Activated naive CD8-positive, alpha-beta T cell treated with anti-CD3 and anti-CD28 coated beads, Interleukin-2, amount 10 ng/mL, durations not matched to agents 7 days and 5 days (primary cell): ENCODE measurements at regions not wholly inside any gene's neighbourhood (a gene's known extent, or its start where the extent isn't known, plus 50 kb on each side); places are given as distances from the start of the nearest gene placed in this dataset.

Source experiments
- ATAC-seq: fragments of 150-1000 bp; cut with Tn5 transposase; one replicate; pipeline ENCODE4 v1.10.0; 2021; ENCODE audit warnings: low read depth, moderate library complexity
- POLR2A ChIA-PET: fragments of 350-600 bp; sonication (Branson Sonifier 250); formaldehyde crosslinking; loops from one replicate; lab custom pipeline; 2021; ENCODE audit warnings: antibody characterized with exemption; lab: Charles Lee
- DNase-seq: peaks from one replicate; pipeline ENCODE4 v3.0.0; 2021
- H3K27ac Mint-ChIP-seq: one replicate; pipeline ENCODE4 v1.8.0; 2022; ENCODE audit warnings: mild to moderate bottlenecking, mixed read lengths
- H3K27me3 Mint-ChIP-seq: one replicate; pipeline ENCODE4 v1.8.0; 2022; ENCODE audit warnings: mild to moderate bottlenecking, moderate library complexity, mixed read lengths
- H3K36me3 Mint-ChIP-seq: one replicate; pipeline ENCODE4 v1.8.0; 2021; ENCODE audit warnings: mild to moderate bottlenecking, mixed read lengths
- H3K4me1 Mint-ChIP-seq: one replicate; pipeline ENCODE4 v1.8.0; 2021; ENCODE audit warnings: mixed read lengths
- H3K4me3 Mint-ChIP-seq: one replicate; pipeline ENCODE4 v1.8.0; 2022; ENCODE audit warnings: mild to moderate bottlenecking, moderate library complexity, mixed read lengths
- H3K9me3 Mint-ChIP-seq: one replicate; pipeline ENCODE4 v1.8.0; 2021; ENCODE audit warnings: mixed read lengths

DNA sequence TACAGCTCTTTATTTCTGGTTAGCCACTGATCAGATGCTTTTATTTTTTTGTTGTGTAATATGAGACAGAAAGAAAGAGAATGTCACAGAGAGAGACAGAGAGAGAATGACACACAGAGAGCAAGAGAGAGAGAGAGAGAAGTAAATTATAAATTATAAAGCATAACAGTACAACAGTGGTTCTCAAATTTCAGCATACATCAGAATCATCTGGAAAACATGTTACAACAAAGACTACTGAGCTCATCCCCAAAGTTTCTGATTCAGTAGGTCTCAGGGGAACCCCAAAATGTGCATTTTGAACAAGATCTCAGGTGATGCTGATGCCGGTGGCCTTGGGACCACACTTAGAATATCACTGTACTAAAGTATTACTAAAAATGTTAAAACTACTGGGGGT, 245.8 kb upstream of the DIAPH2 start:
- no peak overlapping the region for H3K4me3 Mint-ChIP-seq
- DNase-seq = no peak
- H3K4me1 Mint-ChIP-seq = no peaks in the 10 kb centered on the region
- no peak overlapping the region for H3K27ac Mint-ChIP-seq
- no peaks in the 10 kb centered on the region for H3K27me3 Mint-ChIP-seq
- no peaks in the 10 kb centered on the region for H3K36me3 Mint-ChIP-seq
- ATAC-seq = no peak
- POLR2A ChIA-PET = no interaction called here
- no peaks in the 10 kb centered on the region for H3K9me3 Mint-ChIP-seq

DNA sequence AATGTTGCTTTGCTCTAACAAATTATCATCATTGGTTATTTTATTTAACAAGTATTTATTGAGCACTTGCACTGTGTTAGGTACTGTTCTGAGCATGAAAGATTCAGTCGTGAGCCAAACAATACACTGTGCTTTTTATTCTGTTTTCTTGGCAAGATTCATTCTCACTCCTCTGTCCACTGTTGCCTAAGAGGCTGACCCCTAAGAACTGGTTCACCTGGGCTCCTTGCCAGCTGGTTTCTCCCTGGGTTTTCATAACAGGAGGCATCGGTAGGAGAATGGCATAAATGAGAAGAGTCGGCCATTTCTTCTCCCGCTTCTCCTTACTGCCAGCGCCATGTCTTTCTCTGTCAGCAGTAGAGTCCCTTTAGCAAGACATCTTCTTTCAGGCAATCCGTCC, 243.7 kb upstream of the DIAPH2 start:
- ATAC-seq (no peak), DNase-seq (no peak)
- Mint-ChIP-seq H3K9me3 (no peaks in the 10 kb centered on the region), H3K4me3 (no peak overlapping the region), H3K36me3 (no peaks in the 10 kb centered on the region), H3K27ac (no peak overlapping the region), H3K27me3 (no peaks in the 10 kb centered on the region), H3K4me1 (no peaks in the 10 kb centered on the region)
- POLR2A ChIA-PET = no interaction called here

DNA sequence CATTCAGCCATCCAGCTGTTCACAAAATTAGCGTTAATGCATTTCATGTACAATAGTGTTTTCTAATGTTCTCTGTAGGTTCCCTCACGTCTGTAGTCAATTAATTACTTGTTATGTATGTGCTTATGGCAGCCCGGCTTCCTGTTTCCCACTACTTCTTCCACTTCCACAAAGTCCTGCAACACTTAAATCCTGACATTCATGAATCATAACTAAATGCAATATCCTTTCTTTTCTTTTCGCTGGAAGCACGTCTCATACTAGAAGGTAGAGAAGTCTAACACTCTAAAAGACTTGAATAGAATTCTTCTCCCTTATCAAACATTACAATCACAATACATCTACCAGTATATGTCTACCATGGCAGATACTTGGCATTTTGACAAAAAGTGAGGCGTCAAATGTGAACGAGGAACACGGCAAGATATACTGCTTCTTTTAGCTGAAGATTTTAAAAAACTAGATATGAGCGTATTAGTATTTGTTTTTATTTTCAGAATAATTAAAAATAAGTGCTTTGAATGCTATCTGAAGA, 239.0 kb upstream of the DIAPH2 start:
- Mint-ChIP-seq H3K4me3 (no peak overlapping the region), H3K36me3 (no peaks in the 10 kb centered on the region), H3K4me1 (no peaks in the 10 kb centered on the region), H3K9me3 (no peaks in the 10 kb centered on the region), H3K27ac (no peak overlapping the region), H3K27me3 (no peaks in the 10 kb centered on the region)
- ATAC-seq = no peak
- DNase-seq = no peak
- POLR2A ChIA-PET = no interaction called here

DNA sequence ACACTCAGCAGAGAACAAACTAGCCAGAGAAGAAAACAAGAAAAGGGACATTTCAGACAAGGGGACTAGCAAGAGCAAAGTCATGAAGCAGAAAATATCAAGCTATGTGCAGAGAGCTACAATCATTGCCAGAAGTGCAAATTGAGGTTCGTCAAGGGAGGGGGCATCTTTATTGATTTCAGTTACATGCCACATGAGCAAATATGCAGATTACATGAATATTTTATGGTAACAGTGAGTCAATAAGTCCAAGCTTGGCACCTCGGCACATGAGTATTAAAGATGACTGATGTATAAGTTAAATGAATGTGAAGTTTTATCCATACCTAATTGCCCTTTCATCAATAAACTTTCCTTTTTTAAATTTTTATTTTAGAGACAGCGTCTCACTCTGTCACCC, 238.1 kb upstream of the DIAPH2 start:
- Mint-ChIP-seq H3K4me3 (no peak overlapping the region), H3K4me1 (no peaks in the 10 kb centered on the region), H3K27me3 (no peaks in the 10 kb centered on the region), H3K36me3 (no peaks in the 10 kb centered on the region), H3K9me3 (no peaks in the 10 kb centered on the region), H3K27ac (no peak overlapping the region)
- DNase-seq (no peak), ATAC-seq (no peak)
- POLR2A ChIA-PET = no interaction called here

DNA sequence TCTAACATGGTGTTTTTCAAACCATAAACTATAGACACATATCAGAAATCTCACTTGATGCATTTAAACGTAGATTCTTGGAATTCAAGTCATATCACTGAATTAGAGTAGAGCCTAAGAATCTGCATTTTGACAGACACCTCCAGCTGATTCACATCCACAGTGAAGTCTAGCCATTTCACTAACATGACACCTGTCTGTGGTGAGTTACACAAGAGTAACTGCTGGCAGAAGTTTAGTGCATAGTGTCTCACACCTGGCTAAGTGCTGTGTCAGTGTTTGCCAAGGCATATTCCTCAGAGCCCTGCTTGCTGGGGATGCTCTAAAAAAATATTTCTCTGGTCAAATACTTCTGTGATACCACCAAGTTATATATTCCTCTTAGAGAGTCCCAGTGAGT, 237.5 kb upstream of the DIAPH2 start:
- POLR2A ChIA-PET = interaction anchor here (0.6 kb wide), 1 partner anchor 873 kb away, joined by 3 read pairs; no protein-coding TSS in a partner anchor

DNA sequence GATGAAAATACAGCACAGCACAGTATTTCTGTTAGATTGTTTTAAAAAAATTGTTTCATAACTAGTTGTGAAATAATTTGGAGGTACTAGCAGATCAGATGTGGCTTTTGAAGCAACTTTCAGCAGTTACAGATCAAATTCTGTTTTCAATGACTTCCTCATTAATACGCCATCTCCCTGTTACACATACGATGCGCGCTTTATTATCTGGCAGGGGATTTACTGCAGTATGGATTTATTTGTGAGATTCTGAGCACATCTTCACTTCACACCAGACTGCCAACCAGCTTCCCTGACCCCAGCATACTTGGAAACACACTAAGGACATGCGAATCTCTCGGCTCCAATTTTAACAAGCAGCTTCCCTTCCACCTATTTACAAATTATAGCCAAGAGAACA, 235.5 kb upstream of the DIAPH2 start:
- H3K4me3 Mint-ChIP-seq = no peak overlapping the region
- no peaks in the 10 kb centered on the region for H3K9me3 Mint-ChIP-seq
- no peak overlapping the region for H3K27ac Mint-ChIP-seq
- ATAC-seq (no peak), DNase-seq (no peak)
- POLR2A ChIA-PET = no interaction called here
- H3K36me3 Mint-ChIP-seq = no peaks in the 10 kb centered on the region
- no peaks in the 10 kb centered on the region for H3K27me3 Mint-ChIP-seq
- H3K4me1 Mint-ChIP-seq = no peaks in the 10 kb centered on the region

More for the DNA sequence above, 237.5 kb upstream of the DIAPH2 start:
- Mint-ChIP-seq H3K36me3 (no peaks in the 10 kb centered on the region), H3K4me1 (no peaks in the 10 kb centered on the region), H3K9me3 (no peaks in the 10 kb centered on the region), H3K27ac (no peak overlapping the region), H3K4me3 (no peak overlapping the region), H3K27me3 (no peaks in the 10 kb centered on the region)
- ATAC-seq (no peak), DNase-seq (no peak)

DNA sequence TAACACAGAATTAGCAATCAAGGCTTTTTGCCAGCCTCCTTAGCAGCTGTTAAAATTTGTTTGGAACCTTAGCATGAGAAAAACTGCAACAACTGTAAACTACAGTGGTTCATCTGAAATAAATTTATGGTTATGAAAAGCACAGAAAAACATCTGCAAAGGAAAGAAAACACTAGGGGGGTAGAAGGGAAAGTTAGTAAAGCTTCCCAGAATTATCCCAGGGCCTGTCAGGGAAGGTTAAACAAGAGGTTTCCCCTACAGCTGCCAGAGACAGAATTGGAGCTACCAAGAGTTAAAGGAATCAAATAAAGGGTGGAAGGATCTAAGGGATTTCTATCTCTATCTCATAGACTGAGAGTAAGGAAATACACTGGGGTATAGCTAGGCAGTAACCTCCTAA, 234.7 kb upstream of the DIAPH2 start:
- no peaks in the 10 kb centered on the region for H3K36me3 Mint-ChIP-seq
- DNase-seq (no peak), ATAC-seq (no peak)
- no peaks in the 10 kb centered on the region for H3K27me3 Mint-ChIP-seq
- H3K4me1 Mint-ChIP-seq = no peaks in the 10 kb centered on the region
- H3K4me3 Mint-ChIP-seq = no peak overlapping the region
- POLR2A ChIA-PET = no interaction called here
- no peak overlapping the region for H3K27ac Mint-ChIP-seq
- H3K9me3 Mint-ChIP-seq = no peaks in the 10 kb centered on the region

DNA sequence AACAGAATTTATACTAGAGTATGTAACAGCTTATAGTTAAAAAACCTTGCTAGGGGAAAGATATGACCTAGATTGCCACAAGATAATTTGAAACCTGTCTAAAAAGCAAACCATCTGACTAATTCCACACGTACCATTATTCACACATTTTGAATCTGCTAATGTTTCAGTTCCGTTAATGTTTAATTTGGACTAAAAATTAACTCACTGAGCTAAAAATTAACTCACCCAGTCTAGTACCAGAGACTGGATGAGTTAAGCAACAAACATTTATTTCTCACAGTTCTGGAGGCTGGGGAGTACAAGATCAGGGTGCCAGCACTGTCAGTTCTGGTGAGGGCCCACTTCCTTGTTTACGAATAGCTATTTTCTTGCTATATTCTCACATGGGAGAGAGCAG, 231.5 kb upstream of the DIAPH2 start:
- H3K27ac Mint-ChIP-seq = no peak overlapping the region
- H3K36me3 Mint-ChIP-seq = no peaks in the 10 kb centered on the region
- ATAC-seq (no peak), DNase-seq (no peak)
- no peak overlapping the region for H3K4me3 Mint-ChIP-seq
- no peaks in the 10 kb centered on the region for H3K9me3 Mint-ChIP-seq
- H3K4me1 Mint-ChIP-seq = no peaks in the 10 kb centered on the region
- H3K27me3 Mint-ChIP-seq = no peaks in the 10 kb centered on the region
- POLR2A ChIA-PET = no interaction called here

DNA sequence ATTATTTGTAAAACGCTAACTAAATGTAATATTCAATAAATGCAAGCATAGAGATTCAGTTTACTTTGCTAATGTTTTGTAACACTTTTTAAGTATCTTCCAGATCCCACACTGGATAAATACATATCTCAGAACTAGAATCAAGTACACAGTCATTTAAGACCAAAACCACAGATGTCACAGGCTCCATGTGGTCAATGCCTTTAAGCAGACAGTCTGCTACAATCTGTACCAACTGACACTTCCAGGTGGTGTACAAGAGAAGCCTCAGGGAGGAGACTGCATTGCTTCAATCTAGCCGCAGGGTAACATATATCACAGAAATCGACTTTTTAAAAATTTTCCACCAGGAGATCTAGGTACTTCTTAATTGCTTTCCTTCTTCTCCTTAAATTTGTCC, 229.6 kb upstream of the DIAPH2 start:
- no peaks in the 10 kb centered on the region for H3K4me1 Mint-ChIP-seq
- no peaks in the 10 kb centered on the region for H3K36me3 Mint-ChIP-seq
- no peaks in the 10 kb centered on the region for H3K27me3 Mint-ChIP-seq
- no peak overlapping the region for H3K27ac Mint-ChIP-seq
- ATAC-seq (no peak), DNase-seq (no peak)
- no peaks in the 10 kb centered on the region for H3K9me3 Mint-ChIP-seq
- POLR2A ChIA-PET = no interaction called here
- H3K4me3 Mint-ChIP-seq = no peak overlapping the region

DNA sequence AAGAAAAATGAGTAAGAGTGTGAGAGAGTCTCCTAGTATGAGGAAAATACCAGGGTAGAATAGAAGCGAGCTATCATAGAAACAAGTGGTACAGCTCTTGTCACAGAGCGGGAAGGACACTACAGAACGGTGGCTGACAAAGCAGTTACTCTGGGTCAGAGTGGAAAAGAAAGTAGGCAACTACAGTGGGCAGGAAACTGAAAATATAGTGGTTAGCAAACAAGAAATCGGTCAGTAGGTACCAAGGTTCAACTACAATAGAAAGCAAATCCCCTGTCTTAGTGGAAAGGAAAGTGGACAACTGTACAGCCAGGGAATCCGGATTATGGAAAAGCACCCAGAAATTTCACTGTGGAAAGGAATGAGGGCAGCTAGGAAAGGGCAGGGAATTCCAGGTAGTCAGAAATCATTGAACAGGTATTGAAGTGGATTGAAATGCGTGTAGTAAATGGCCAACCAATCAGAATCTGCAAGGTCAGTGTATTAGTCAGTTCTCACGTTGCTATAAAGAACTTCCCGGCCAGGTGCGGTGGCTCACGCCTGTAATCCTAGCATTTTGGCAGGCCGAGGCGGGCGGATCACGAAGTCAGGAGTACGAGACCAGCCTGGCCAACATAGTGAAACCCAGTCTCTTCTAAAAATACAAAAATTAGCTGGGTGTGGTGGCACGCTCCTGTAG, 219.6 kb upstream of the DIAPH2 start:
- Mint-ChIP-seq H3K27ac (no peak overlapping the region), H3K36me3 (no peaks in the 10 kb centered on the region), H3K27me3 (no peaks in the 10 kb centered on the region), H3K4me3 (no peak overlapping the region), H3K9me3 (no peaks in the 10 kb centered on the region), H3K4me1 (no peaks in the 10 kb centered on the region)
- ATAC-seq (no peak), DNase-seq (no peak)
- POLR2A ChIA-PET = no interaction called here

DNA sequence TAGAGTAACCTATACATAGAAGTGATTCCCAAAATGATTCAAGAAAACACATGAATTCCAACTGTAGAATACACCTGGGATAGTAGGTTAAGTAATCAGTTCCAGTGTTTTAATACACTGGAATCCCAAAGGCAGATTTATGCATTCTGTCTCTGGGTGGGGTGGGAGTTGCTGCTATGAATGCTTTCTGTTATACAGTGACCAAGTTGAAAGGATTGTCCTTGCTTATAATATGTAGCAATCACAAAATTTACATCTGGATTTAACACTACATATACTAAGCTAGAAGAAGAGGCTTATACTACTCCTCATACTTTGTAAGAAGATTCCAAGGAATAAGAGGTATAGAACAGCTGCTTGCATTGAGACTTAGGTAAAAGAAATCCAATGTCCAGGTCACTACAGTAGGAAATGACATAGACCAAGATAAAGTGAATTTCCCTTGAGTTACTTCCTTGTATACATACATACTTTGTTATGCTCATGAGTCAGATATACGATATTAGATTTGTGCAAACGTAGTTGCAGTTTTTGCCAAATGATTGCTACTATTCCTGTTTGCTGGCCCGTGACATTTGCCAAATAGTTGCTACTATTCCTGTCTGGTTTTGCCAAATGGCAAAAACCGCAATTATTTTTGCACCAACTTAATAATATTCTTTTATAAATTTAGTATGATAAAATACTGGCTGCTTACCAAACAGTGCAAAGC, 210.5 kb upstream of the DIAPH2 start:
- H3K36me3 Mint-ChIP-seq = no peaks in the 10 kb centered on the region
- DNase-seq (no peak), ATAC-seq (no peak)
- H3K4me1 Mint-ChIP-seq = no peaks in the 10 kb centered on the region
- H3K9me3 Mint-ChIP-seq = no peaks in the 10 kb centered on the region
- POLR2A ChIA-PET = no interaction called here
- no peak overlapping the region for H3K4me3 Mint-ChIP-seq
- H3K27me3 Mint-ChIP-seq = no peaks in the 10 kb centered on the region
- H3K27ac Mint-ChIP-seq = no peak overlapping the region

DNA sequence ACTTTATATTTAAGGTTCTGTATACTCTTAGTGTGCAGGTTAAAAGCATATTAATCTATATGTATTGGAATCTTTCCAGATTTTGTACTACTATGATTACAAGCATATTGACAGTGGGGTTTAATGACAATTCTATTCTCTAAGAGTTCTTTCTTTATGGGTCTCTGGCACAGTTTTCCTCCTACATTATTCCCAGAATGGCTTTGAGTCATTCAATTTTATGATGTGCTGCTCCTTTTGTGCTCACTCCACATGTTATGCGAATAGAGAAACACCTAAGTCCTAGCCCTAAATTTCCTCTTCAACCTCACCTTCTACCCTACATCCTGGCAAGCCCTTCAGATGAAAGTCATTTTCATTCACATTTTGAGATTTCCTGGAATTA, 209.9 kb upstream of the DIAPH2 start:
- H3K4me3 Mint-ChIP-seq = no peak overlapping the region
- POLR2A ChIA-PET = no interaction called here
- DNase-seq = no peak
- no peaks in the 10 kb centered on the region for H3K4me1 Mint-ChIP-seq
- H3K27ac Mint-ChIP-seq = no peak overlapping the region
- H3K27me3 Mint-ChIP-seq = no peaks in the 10 kb centered on the region
- H3K36me3 Mint-ChIP-seq = no peaks in the 10 kb centered on the region
- no peaks in the 10 kb centered on the region for H3K9me3 Mint-ChIP-seq
- no peak for ATAC-seq

DNA sequence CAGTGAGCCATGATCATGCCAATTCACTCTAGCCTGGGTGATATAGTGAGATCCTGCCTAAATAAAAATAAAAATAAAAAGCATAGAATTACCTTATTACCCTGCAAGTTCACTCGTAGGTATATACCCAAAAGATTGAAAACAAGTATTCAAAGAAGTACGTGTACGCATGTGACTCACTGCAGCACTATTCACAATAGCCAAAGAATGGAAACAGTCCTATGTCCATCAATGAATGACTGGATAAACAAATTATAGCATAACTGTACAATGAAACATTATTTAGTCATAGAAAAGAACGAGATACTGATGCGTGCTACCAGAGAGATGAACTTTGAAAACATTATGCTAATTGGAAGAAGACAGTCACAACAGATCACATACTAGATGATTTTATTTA, 204.6 kb upstream of the DIAPH2 start:
- no peak overlapping the region for H3K4me3 Mint-ChIP-seq
- ATAC-seq (no peak), DNase-seq (no peak)
- POLR2A ChIA-PET = no interaction called here
- no peaks in the 10 kb centered on the region for H3K4me1 Mint-ChIP-seq
- H3K27me3 Mint-ChIP-seq = no peaks in the 10 kb centered on the region
- H3K27ac Mint-ChIP-seq = no peak overlapping the region
- H3K9me3 Mint-ChIP-seq = no peaks in the 10 kb centered on the region
- H3K36me3 Mint-ChIP-seq = no peaks in the 10 kb centered on the region

DNA sequence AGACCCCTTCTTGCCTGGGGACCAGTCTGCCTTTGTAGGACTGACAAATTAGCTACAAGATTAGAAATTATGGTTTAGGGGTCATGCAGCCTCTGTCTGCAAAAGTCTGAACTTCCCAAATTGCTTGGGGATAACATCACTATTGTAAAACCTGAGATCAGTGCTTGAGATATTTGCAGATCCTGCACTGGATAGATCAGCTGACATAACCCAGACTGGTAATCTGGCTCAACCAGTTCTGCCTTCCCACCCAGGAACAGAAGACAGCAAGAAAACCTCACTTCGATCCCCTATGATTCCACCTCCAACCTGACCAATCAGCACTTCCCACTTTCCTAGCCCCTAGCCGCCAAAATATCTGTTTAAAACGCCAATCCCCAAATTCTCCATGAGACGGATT, 202.8 kb upstream of the DIAPH2 start:
- Mint-ChIP-seq H3K36me3 (no peaks in the 10 kb centered on the region), H3K27ac (no peak overlapping the region), H3K27me3 (no peaks in the 10 kb centered on the region), H3K4me1 (no peaks in the 10 kb centered on the region), H3K4me3 (no peak overlapping the region), H3K9me3 (no peaks in the 10 kb centered on the region)
- DNase-seq (no peak), ATAC-seq (no peak)
- POLR2A ChIA-PET = no interaction called here
